Activated T-cell treated with anti-CD3 and anti-CD28 coated beads, Interleukin-2, amount 50 U/mL, for 24 hours (primary cell): ENCODE measurements at regions not wholly inside any gene's neighbourhood (a gene's known extent, or its start where the extent isn't known, plus 50 kb on each side); places are given as distances from the start of the nearest gene placed in this dataset.

Source experiments
- DNase-seq: peaks from one replicate; pipeline ENCODE4 v3.0.0-alpha.2; 2020
- H3K27ac Mint-ChIP-seq: 2 replicates; pipeline ENCODE4 v1.8.0; 2020; ENCODE audit warnings: mild to moderate bottlenecking, mixed read lengths
- H3K27me3 Mint-ChIP-seq: 2 replicates; pipeline ENCODE4 v1.8.0; 2020; ENCODE audit warnings: mixed read lengths
- H3K36me3 Mint-ChIP-seq: 2 replicates; pipeline ENCODE4 v1.8.0; 2020; ENCODE audit warnings: low read depth, mixed read lengths
- H3K4me1 Mint-ChIP-seq: 2 replicates; pipeline ENCODE4 v1.8.0; 2020; ENCODE audit warnings: low read depth, mixed read lengths
- H3K4me3 Mint-ChIP-seq: 2 replicates; pipeline ENCODE4 v1.8.0; 2020; ENCODE audit warnings: mild to moderate bottlenecking, moderate library complexity, mixed read lengths
- H3K9me3 Mint-ChIP-seq: 2 replicates; pipeline ENCODE4 v1.8.0; 2020; ENCODE audit warnings: mixed read lengths

DNA sequence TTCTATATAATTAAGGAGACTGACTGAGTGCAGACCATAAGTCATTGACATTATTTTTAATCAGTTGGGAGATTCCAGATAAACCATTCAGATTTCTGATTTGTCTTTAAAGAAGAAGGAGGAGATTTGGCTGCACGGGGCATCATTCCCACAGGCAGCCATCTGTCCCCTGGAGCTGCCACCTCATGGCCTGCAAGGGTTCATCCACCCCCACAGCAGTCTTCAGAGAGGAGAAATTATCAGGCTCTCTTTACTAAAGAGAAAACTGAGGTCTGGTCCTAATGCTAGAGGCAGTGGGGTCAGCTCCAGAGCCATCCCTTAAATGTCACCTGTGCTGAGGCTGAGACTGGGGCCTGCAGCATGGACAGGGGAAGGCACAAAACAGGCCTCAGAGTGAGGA, 501.3 kb upstream of the SULF2 start:
- Mint-ChIP-seq H3K27ac (no peak overlapping the region), H3K27me3 (peaks cover 24% of the 10 kb centered on the region), H3K4me1 (no peaks in the 10 kb centered on the region), H3K4me3 (no peak overlapping the region), H3K9me3 (no peaks in the 10 kb centered on the region), H3K36me3 (no peaks in the 10 kb centered on the region)
- no peak for DNase-seq

DNA sequence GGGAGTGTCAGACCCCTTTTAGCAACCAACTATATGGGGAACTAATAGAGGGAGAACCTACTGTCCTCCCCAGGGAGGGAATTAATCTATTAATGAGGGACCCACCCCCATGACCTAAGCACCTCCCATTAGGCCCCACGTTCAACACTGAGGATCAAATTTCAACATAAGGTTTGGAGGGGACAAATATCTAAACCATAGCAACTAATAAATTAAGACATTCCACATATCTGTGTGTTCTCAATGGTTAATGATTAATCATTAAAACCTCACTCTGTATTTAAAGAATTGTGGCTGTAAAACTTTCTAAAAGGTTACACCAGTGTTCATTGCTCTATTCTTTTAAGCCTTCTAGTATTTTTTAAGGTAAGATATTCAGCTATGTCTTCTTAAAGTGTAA, 500.4 kb upstream of the SULF2 start:
- Mint-ChIP-seq H3K4me1 (no peaks in the 10 kb centered on the region), H3K27ac (no peak overlapping the region), H3K27me3 (peaks cover 28% of the 10 kb centered on the region), H3K36me3 (no peaks in the 10 kb centered on the region), H3K4me3 (no peak overlapping the region), H3K9me3 (no peaks in the 10 kb centered on the region)
- no peak for DNase-seq

DNA sequence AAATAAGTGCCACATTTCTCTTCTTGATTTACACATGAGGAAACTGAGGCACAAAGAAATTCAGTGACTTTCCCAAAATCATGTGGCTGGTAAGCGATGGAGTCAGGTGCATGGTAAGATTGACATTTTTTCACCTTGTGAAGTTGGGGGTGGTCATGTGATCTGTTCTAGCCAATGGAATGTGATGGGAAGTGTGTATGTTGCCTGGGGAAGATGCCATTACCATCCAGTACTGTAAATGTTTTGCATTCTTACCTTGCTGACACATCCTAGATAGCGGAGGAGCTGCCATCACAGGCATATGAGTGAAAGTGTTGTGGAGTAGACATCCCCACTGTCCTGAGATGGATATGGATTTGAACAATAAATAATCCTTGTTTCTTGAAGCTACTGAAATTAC, 499.6 kb upstream of the SULF2 start:
- Mint-ChIP-seq H3K9me3 (no peaks in the 10 kb centered on the region), H3K36me3 (no peaks in the 10 kb centered on the region), H3K4me1 (no peaks in the 10 kb centered on the region), H3K27ac (no peak overlapping the region), H3K27me3 (peaks cover 25% of the 10 kb centered on the region), H3K4me3 (no peak overlapping the region)
- no peak for DNase-seq

DNA sequence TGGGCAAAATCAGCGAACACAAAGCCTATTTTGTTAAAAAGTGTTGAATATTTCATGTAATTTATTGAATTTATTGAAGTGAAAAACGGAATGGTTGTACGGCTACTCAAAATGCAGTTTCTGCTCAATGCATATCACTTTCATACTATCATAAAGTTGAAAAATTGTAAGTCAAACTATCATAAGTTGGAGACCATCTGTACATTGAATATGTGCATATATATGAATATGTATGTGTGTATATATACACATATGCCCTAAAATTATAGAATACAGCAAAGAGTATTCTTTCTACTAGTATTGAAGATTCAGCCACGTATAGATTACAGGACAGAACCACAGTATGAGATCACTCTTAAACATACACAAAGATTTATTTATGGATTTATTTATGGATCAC, 499.0 kb upstream of the SULF2 start:
- Mint-ChIP-seq H3K4me3 (no peak overlapping the region), H3K4me1 (no peaks in the 10 kb centered on the region), H3K36me3 (no peaks in the 10 kb centered on the region), H3K9me3 (no peaks in the 10 kb centered on the region), H3K27me3 (peaks cover 24% of the 10 kb centered on the region), H3K27ac (no peak overlapping the region)
- DNase-seq, result no peak

DNA sequence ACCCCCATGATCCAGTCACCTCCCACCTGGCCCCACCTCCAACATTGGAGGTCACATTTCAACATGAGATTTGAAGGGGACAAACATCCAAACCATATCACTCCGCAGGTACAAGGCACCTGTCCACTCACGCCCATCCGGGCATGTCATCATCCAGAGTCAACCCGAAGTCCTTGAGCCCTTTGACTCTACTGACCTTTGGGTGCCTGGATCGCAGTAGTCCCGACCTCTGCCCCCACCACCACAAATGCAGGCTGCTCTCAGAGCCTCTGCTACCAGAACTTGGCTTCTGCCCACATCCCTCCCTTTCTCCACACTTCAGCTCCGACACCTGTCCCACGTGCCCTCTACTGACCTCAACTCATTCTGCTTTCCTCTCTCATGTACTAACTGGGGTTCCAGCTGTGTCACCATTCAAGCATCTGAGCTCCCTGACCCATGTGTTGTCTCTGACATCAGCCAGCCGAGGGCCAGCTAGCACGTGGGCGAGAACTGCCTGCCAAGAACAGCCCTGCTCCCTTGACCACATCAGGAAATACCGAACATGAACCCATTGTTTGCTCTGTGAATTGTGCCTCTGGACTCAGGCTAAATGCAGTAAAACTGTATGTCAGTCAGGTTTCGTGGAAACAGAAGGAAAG, 498.3 kb upstream of the SULF2 start:
- no peak for DNase-seq
- no peaks in the 10 kb centered on the region for H3K9me3 Mint-ChIP-seq
- H3K36me3 Mint-ChIP-seq, result no peaks in the 10 kb centered on the region
- H3K4me1 Mint-ChIP-seq, result no peaks in the 10 kb centered on the region
- H3K27me3 Mint-ChIP-seq, result peaks cover 17% of the 10 kb centered on the region
- H3K27ac Mint-ChIP-seq, result no peak overlapping the region
- H3K4me3 Mint-ChIP-seq, result no peak overlapping the region

DNA sequence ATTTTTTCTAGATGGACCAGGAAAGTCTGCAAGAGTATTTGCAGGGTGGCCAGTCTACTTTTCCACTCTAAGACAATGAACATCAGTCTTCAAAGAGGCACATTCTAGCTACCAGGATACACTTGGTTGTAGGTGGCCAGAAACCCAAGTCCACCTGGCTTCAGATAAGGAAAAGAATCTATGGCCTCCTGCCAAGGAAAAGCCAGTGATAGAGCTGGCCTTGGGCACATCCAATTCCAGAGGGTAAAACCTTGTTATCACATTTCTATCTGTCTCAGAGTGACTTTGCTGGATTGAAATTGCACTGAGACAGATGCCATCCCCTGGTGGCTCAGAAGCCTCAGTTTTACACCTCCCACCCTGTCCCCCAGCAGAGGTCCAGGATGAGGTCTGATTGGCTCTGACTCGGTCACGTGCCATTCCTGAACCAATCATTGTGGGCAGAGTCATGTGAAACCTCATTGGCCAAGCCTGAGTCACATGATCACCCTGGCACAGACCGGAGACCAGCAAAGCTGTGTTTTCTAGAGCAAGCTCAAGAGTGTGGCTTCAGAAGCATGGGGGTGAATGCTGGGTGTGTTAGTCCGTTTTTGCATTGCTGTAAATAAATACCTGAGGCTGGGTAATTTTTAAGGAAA, 497.4 kb upstream of the SULF2 start:
- no peaks in the 10 kb centered on the region for H3K4me1 Mint-ChIP-seq
- peaks cover 18% of the 10 kb centered on the region for H3K27me3 Mint-ChIP-seq
- no peak overlapping the region for H3K4me3 Mint-ChIP-seq
- H3K36me3 Mint-ChIP-seq, result no peaks in the 10 kb centered on the region
- H3K9me3 Mint-ChIP-seq, result no peaks in the 10 kb centered on the region
- H3K27ac Mint-ChIP-seq, result no peak overlapping the region
- no peak for DNase-seq

DNA sequence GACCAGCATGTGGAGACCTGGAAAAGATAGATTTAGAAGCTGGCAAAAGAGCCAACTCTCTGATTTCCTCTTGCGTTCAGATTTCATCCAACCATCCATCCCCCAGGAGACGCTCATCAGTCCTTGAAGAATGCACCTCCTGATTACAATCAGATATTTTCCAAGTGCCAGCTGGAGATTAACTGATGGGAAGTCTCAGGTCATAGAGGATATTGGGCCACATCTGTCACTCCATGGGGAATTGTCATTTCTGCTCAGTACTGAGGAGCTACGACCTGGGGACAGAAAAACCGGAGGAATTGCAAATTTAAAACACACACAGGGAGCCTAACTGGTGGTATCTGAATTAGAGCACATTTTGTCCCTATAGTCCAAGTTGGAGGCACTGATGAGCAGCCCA, 496.2 kb upstream of the SULF2 start:
- H3K27ac Mint-ChIP-seq, result no peak overlapping the region
- no peak overlapping the region for H3K4me3 Mint-ChIP-seq
- DNase-seq, result no peak
- H3K4me1 Mint-ChIP-seq, result no peaks in the 10 kb centered on the region
- no peaks in the 10 kb centered on the region for H3K9me3 Mint-ChIP-seq
- H3K27me3 Mint-ChIP-seq, result peaks cover 25% of the 10 kb centered on the region
- no peaks in the 10 kb centered on the region for H3K36me3 Mint-ChIP-seq

DNA sequence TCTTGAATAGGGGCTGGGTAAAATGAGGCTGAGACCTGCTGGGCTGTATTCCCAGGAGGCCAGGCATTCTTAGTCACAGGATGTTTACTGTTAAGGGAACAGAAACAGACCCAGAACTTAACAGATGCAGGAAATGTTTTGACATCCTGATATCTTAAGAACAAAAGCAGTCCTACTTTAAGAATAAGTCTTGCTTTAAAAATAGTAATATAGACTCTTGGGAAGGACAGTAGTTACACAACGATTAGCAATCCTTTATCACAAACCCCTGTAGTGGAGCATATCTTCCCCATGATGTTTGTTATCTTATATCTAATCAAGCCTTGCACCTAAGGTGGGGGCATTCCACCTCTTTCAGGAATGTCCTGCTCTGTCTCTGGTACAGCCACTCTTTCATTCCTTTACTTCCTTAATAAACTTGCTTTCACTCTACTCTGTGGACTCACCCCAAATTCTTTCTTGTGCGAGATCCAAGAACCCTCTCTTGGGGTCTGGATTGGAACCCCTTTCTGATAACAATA, 493.7 kb upstream of the SULF2 start:
- H3K27me3 Mint-ChIP-seq, result peaks cover 24% of the 10 kb centered on the region
- H3K4me1 Mint-ChIP-seq, result no peaks in the 10 kb centered on the region
- H3K27ac Mint-ChIP-seq, result no peak overlapping the region
- no peak overlapping the region for H3K4me3 Mint-ChIP-seq
- H3K9me3 Mint-ChIP-seq, result no peaks in the 10 kb centered on the region
- DNase-seq, result no peak
- no peaks in the 10 kb centered on the region for H3K36me3 Mint-ChIP-seq

DNA sequence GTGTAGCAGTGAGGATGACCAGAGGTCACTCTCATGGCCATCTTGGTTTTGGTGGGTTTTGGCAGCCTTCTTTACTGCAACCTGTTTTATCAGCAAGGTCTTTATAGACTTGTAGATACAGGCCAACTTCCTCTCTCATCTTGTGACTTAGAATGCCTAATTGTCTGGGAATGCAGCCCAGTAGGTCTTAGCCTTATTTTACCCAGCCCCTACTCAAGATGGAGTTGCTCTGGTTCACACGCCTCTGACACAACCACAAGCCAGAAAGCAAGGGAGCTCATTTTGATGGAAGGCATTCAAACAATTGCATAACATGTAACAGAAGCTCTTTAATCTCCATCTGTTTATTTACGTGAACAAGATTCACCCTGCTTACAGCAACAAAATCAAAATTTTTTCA, 492.0 kb upstream of the SULF2 start:
- no peak for DNase-seq
- no peaks in the 10 kb centered on the region for H3K9me3 Mint-ChIP-seq
- no peaks in the 10 kb centered on the region for H3K4me1 Mint-ChIP-seq
- H3K27ac Mint-ChIP-seq, result no peak overlapping the region
- H3K4me3 Mint-ChIP-seq, result no peak overlapping the region
- H3K27me3 Mint-ChIP-seq, result peaks cover 29% of the 10 kb centered on the region
- no peaks in the 10 kb centered on the region for H3K36me3 Mint-ChIP-seq

DNA sequence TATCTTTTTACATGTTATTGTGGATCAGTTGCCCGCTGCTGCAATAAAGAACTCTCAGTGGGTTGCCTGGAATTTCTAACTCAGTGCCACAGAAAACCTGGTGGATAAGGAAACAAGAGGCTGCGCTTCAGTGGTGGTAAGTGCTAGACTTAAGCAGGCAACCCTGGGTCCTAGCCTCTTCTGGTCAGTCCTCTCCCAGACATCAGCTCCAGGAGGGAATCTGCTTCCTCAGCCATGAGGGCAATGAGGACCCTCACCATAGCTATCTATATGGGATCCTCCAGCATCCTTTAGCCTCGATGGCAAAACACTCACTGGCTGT, 490.7 kb upstream of the SULF2 start:
- Mint-ChIP-seq H3K27ac (no peak overlapping the region), H3K27me3 (peaks cover 29% of the 10 kb centered on the region), H3K4me1 (no peaks in the 10 kb centered on the region), H3K4me3 (no peak overlapping the region), H3K9me3 (no peaks in the 10 kb centered on the region), H3K36me3 (no peaks in the 10 kb centered on the region)
- no peak for DNase-seq

DNA sequence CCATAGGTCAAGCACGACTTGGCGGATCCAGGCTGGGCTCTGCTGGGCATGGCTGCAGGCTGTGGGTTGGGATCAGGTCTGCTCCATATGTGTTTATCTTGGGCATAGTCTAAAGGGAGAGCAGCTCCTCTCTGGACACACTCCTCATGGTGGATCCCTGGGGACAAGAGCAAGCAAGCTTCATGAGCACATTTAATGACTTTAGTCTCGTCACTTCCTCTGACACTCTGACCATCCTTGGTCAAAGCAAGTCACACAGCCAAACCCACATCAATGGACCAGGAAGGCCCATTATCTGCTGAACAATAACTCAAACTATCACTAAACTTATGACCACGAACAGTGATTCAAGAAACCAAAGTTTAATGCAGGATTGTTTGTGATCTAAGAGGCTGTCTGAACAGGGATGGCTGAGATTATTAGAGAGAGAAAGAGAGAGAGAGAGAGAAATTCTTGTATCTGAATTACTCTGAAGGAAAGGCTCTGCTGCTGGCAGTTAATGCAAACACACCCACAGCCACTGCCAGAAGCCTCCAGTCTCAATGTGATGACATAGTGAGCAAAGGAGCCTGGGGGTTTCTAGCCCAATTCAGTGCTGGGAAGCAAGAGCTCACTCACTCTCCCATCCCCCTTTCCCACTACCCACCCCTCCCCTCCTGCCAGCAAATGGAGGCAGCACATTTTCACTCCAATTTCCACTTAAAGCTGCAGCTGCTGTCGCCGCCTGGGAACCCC, 490.2 kb upstream of the SULF2 start:
- H3K9me3 Mint-ChIP-seq, result no peaks in the 10 kb centered on the region
- H3K4me1 Mint-ChIP-seq, result no peaks in the 10 kb centered on the region
- no peak for DNase-seq
- no peaks in the 10 kb centered on the region for H3K36me3 Mint-ChIP-seq
- H3K27ac Mint-ChIP-seq, result no peak overlapping the region
- H3K27me3 Mint-ChIP-seq, result peaks cover 26% of the 10 kb centered on the region
- H3K4me3 Mint-ChIP-seq, result no peak overlapping the region

DNA sequence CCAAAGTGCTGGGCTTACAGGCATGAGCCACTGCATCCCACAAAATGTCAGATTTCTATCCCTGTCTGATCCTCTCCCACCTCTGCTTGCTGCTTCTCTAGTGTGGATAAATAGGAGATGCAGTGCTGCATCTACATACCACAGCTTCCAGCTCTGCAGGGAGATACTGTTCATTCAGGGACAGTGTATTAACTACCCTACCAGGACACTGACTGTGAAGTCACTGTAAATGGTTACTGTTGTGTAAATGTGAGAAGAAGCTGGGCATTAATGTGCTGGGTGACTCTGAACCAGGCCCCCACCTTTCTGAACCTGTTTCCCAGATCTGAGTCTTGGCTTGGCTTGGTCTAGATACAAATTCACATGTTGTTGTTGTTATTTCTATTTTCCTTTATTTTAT, 488.6 kb upstream of the SULF2 start:
- H3K36me3 Mint-ChIP-seq, result no peaks in the 10 kb centered on the region
- H3K27ac Mint-ChIP-seq, result no peak overlapping the region
- no peak overlapping the region for H3K4me3 Mint-ChIP-seq
- peaks cover 26% of the 10 kb centered on the region for H3K27me3 Mint-ChIP-seq
- DNase-seq, result no peak
- no peaks in the 10 kb centered on the region for H3K4me1 Mint-ChIP-seq
- H3K9me3 Mint-ChIP-seq, result no peaks in the 10 kb centered on the region

DNA sequence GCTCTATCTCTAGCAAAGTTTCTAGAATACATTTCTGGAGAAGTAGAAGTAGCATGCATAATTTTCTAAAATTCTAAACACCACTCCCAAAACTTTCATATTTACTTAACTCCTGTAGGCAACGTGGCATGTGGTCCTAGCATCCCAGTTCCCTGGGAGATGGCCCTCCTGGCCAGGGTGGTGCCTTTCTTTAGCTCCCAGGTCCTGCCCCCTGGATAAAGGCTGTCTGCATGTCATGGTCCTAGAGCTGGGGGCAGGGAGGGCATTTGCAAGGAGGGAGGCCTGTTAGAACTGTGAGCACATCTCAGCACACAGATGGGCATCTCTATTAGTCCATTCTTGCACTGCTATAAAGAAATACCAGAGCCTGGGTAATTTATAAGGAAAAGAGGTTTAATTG, 485.6 kb upstream of the SULF2 start:
- no peak for DNase-seq
- peaks cover 19% of the 10 kb centered on the region for H3K27me3 Mint-ChIP-seq
- no peaks in the 10 kb centered on the region for H3K36me3 Mint-ChIP-seq
- no peaks in the 10 kb centered on the region for H3K4me1 Mint-ChIP-seq
- H3K4me3 Mint-ChIP-seq, result no peak overlapping the region
- peaks cover 2% of the 10 kb centered on the region for H3K9me3 Mint-ChIP-seq
- H3K27ac Mint-ChIP-seq, result no peak overlapping the region

DNA sequence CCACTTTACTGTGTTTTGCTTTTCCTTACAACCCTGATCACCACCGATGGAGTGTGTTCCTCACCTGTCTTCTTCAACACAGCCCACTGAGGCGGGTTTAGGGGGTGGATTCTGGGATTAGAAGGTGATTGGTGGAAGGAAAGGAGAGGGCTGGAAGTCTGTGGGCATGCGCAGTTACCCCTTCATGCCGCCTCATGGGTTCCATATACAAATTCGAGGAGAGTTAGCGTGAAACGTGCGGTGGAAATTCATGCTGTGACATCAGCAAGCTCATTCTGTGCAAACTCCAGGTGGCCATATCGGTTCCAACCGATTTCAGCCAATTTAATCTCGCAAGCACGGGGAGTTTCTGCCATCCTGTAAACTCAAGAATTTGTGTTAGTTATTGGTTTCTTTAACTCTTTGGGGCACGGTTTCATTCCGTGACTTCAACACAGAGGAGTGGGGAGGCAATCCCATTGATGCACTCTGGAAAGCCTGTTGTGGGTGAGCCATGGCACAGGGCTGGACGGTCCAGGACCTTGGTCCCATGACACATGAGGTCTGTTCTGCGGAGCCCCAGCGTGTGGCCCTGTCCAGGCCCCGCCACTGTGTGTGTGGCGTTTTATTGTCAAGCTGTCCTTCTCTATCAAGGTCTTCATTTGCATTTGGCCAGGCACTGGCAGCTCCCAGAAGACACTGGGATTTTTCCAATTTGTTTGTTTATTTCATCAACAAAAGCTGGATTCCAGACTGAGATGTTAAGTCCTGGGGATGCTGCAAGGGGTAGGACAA, 482.8 kb upstream of the SULF2 start:
- Mint-ChIP-seq H3K4me1 (no peaks in the 10 kb centered on the region), H3K4me3 (no peak overlapping the region)

DNA sequence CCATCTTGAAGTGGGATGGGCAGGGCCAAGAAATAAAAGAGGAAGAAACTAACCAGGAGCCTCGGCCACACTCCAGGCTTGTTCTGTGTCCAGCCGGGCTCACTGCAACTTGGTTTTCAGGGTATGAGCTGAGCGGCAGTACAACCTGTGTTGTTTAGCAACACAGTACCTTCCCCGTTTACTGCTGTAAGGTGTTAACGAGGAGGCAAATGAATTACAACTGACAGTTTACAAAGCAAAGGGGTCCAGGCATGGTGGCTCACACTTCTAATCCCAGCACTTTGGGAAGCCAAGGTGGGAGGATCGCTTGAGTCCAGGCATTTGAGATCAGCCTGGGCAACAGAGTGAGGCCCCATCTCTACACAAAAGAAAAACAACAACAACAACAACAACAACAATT, 481.3 kb upstream of the SULF2 start:
- Mint-ChIP-seq H3K4me3 (no peak overlapping the region), H3K36me3 (no peaks in the 10 kb centered on the region), H3K9me3 (peaks cover 2% of the 10 kb centered on the region), H3K27me3 (peaks cover 10% of the 10 kb centered on the region), H3K27ac (no peak overlapping the region), H3K4me1 (no peaks in the 10 kb centered on the region)
- no peak for DNase-seq

More for the DNA sequence above, 482.8 kb upstream of the SULF2 start:
- peaks cover 2% of the 10 kb centered on the region for H3K9me3 Mint-ChIP-seq
- peaks cover 11% of the 10 kb centered on the region for H3K27me3 Mint-ChIP-seq
- no peak overlapping the region for H3K27ac Mint-ChIP-seq
- no peak for DNase-seq
- H3K36me3 Mint-ChIP-seq, result no peaks in the 10 kb centered on the region
